NCI-H69 (cell line): ENCODE measurements at regions not wholly inside any gene's neighbourhood (a gene's known extent, or its start where the extent isn't known, plus 50 kb on each side); places are given as distances from the start of the nearest gene placed in this dataset.
A peak's percentile ranks its signal among the peaks of the same experiment; 100 is the strongest.
"Not testable (repeated sequence)": the region's sequence is repeated elsewhere in the genome, so short reads cannot be mapped to it uniquely, and the experiment has no call there.

Experiments used
- DNase-seq: peaks from one replicate; lab custom pipeline; 2025; lab: John Stamatoyannopoulos, UW

DNA sequence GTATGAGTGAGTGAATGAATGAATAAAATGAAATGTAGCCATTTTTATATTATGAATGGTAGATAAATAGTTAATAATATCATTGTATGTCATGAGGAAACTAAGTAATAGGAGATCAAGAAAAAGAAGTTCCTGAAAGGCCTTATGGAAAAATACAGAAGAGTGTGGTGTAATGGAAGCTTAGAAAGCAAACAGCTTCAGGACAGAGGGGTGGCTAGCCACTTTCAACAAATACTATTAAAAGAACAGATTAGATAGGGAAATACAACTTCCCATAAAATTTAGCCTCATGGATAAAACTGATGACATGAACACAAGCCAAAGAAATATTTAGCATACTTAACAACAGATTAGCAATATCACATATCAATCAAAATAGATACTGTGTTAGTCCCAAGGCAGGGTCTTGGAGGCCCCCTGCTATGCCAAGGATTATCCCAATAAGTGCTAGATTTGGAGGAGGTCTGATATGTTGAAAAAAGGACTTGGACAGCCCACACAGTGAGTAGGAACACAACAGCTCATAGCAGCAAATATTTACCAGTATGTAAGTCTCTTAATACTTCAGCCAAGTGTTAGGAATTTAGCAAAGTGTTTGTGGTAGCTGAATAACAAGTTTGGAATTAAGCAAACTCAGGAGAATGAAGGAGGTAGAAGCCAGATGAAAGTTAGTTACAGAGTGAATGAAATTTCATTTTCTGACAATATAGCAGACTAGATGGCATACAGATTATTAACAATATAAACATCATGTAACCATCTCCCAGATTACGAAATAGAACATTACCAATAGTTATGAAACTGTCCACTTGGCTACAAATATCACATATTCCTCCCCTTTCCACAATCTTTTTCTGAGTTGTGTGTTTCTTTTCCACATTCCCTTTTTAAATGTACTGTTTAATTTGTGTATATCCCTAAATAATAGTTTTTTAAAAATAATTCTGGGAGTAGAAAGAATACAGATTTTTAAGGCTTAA, 1632.0 kb downstream of the PCDH9 start:
- DNase-seq: no peak

GRCh38 chr13:65595916-65596315, 1634.2 kb downstream of the PCDH9 start:
- no peak for DNase-seq

GRCh38 chr13:65594298-65594781, 1635.8 kb downstream of the PCDH9 start:
- DNase-seq: no peak

GRCh38 chr13:65593298-65593874, 1636.8 kb downstream of the PCDH9 start:
- no peak for DNase-seq

- DNase-seq: no peak
Observed at GRCh38 chr13:65592731-65593130, 1637.4 kb downstream of the PCDH9 start.

GRCh38 chr13:65585346-65585745, 1644.8 kb downstream of the PCDH9 start:
- no peak for DNase-seq

DNA sequence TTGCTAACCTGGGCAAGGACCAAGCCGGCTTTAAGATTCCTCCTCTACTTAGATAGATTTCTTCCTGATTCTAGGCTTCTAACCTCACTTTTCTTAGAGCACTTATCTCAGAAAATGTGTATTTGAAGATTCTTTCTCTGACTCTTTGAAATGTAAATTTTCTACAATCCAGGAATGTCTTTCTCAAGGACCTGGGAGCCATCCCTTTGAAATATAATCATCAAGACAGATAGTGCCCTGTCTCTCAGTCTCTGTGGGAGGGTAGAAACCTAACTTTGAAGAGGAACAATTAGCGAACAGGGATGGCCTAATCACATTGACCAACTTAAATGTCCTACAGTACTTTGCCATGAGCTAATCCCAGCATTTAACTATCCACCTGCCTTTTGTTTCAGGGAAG, 1646.0 kb downstream of the PCDH9 start:
- no peak for DNase-seq

DNA sequence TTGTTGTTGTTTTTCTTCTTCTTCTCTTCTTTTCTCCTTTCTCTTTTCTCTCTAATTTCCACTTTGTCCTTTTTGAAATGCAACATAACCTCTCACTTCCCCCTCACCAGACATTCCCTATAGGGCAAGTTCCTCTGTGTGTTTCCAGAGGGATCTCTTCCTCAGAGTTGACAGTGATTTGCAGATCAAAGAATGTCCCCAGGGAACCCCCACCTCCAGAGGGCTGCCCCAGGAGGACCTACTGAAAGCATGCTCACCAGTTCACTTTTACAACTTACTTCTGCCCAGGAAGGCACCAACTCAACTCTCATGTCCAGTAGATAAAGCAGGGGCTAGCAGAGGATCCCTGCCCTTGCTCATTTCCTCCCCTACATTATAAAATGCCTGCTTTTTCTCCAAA, 1648.0 kb downstream of the PCDH9 start:
- peak; percentile 30 for DNase-seq

DNA sequence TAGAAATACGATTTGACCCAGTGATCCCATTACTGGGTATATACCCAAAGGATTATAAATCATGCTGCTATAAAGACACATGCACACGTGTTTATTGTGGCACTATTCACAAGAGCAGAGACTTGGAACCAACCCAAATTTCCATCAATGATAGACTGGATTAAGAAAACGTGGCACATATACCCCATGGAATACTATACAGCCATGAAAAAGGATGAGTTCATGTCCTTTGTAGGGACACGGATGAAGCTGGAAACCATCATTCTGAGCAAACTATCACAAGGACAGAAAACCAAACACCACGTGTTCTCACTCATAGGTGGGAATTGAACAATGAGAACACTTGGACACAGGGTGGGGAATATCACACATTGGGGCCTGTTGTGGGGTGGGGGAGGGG, 1665.6 kb downstream of the PCDH9 start:
- DNase-seq: not testable (repeated sequence)

DNA sequence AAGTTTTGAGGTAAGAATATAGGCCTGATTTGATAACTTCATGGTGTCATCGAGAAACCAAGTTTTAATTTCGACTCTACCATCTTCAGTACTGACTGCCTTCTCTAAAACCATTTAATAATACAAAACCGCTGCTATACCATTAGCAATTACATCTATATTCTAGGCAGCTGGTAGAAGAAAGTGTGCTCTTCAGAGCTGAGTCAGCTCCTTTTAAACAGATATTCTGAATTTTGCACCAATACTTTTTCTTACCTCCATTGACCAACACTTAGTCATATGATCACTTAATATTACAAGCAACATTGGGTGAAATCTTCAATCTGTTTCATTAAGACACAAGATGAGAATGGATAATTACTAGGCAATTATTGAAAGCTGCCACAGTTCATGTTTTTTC, 1667.8 kb downstream of the PCDH9 start:
- DNase-seq: no peak

DNA sequence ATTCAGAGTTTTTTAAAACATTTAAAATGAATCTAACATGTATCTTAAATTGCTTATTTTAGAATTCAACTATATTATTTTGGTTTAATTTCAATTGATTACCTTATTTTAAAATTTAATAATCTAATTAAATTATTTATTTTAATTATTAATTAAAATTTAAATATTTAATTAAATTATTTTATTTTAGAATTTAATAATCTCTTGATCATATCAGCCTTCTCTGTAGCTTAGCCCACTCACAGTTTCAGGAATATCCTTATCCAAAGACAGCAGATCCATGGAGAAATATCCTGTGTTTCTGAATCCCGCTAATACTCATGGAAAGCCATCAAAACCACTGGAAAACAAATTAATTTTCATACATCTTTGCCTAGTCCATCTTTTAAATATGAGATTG, 1669.2 kb downstream of the PCDH9 start:
- DNase-seq: no peak

DNA sequence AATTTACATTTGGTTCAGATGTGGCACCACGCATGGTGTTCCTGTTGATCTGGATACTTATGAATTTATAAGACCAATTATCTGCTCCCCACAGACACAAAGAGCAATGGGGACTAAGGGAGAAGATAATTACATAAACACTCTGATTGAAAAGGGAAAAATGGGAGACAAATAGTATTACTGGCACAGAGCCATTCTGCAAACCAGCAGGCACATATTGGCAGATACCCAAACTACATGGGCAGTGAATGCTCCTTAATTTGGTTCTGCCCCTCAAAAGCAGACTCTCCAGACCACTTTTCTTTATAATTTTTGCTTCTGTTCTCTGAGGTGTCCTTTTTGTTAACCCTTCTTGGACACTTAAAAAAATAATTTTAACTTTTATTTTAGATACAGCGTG, 1674.2 kb downstream of the PCDH9 start:
- DNase-seq: peak; percentile 99

DNA sequence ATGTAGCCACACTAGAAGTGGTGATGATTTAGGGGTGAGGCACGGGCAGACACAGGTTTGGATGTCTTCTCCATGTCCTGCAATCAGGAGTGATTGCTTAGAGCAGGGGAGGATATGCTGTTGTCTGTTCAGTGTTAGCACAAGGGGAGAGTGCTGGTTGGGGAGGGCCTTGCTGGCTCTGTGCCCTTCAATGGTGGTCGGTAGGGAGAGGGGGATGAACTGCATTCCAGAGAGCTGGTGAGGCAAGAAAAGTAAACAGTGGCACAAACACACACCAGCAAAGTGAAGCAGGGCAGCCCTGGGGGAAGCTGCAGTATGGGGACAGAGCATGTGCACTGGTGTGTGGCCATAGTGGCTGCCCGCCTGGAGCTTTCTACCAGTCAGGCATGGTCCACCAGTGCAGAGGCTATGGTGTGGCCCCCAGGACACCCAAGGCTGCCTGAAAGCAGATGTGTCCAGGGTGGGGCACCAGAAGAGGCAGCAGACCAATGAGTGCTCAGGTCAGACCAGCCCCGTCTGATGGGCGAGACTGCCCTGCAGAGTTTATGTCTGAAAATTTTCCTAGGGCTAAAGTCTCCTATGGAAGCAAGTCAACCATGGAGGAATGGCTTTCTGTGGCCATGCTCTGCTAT, 1676.9 kb downstream of the PCDH9 start:
- DNase-seq: peak; percentile 42

GRCh38 chr13:65551208-65551607, 1678.9 kb downstream of the PCDH9 start:
- DNase-seq: no peak

- no peak for DNase-seq
Observed at GRCh38 chr13:65540175-65540574, 1690.0 kb downstream of the PCDH9 start.

GRCh38 chr13:65535370-65535769, 1694.8 kb downstream of the PCDH9 start:
- DNase-seq: no peak

GRCh38 chr13:65532231-65532630, 1697.9 kb downstream of the PCDH9 start:
- peak; percentile 21 for DNase-seq

DNA sequence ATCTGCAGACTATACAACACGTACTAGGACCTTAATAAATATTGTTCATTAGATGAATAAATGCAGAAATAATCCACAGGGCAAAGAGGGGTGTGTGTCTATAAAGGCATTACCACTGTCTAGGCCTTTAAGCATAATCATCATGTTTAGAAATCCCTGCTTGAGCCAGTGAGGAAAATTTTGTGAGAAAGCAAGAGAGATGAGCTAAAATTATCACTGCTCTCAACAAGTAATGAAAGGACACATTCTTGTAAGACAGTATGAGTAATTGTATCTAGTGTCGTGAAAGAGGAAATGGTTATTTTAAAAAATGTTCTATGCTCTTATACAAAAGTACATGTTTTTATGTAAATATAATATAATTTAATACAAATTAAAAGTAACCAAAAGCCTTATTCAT, 1699.4 kb downstream of the PCDH9 start:
- no peak for DNase-seq

DNA sequence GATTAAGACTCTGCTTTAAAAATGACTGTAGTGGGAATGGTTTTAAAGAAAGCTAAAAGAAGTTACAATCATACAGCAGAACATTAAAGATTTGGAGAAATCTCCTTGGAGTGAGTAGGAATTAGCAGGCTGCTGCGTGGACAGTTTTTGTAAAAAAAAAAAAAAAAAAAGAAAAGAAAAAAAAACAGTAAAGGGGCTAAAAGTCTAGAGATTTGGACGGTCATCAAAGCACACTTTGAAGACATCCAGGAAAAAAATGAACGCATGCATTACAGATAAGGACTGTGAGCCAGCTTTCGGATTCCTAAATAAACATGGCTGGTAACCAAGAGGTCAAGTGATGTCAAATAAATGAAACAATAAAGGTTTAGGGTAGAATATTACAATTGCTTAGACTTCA, 1700.6 kb downstream of the PCDH9 start:
- DNase-seq: no peak

GRCh38 chr13:65508745-65509144, 1721.4 kb downstream of the PCDH9 start:
- no peak for DNase-seq

DNA sequence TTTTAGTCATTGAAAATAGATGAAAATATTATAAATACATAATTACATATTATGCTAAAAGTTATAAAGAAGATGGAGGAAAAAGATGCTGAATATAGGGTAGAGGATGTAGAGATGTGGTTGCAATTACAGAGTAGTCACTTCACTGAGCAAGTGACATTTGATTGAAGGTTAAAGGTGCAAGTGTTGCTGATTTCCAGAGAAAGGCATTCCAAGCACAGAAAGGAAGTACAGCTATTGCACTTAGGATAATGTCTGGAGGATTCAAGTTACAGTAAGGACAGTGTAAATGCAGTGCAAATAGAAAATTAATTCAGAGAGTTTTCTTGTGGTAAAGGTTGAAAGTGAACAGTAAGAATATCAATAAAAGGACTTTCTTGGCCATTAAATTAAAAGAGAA, 1721.8 kb downstream of the PCDH9 start:
- DNase-seq: peak; percentile 71

GRCh38 chr13:65505941-65506340, 1724.2 kb downstream of the PCDH9 start:
- DNase-seq: peak; percentile 19

- DNase-seq: no peak
Observed at GRCh38 chr13:65504213-65504612, 1725.9 kb downstream of the PCDH9 start.
